ENCODE measurements at regions not wholly inside any gene's neighbourhood (a gene's known extent, or its start where the extent isn't known, plus 50 kb on each side); places are given as distances from the start of the nearest gene placed in this dataset.

DNA sequence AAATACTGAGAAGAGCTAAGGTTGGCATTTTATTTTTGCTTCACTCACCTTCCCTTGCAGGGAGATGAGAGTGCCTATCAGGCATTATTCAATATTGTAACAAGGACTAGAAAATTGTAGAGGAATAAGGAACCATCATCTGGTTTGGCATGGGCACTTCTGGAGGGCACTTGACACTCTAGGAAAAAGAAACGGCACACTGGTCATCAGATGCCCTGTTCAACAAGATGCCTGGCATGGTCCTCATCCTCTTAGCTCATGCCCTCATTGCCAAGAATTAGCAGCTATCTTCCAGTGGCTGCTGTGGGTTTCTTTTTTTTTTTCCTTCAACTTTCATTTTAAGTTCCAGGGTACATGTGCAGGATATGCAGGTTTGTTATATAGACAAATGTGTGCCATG, 95.1 kb upstream of the ESRRG start:
- TF ChIP-seq, protein P1, sequence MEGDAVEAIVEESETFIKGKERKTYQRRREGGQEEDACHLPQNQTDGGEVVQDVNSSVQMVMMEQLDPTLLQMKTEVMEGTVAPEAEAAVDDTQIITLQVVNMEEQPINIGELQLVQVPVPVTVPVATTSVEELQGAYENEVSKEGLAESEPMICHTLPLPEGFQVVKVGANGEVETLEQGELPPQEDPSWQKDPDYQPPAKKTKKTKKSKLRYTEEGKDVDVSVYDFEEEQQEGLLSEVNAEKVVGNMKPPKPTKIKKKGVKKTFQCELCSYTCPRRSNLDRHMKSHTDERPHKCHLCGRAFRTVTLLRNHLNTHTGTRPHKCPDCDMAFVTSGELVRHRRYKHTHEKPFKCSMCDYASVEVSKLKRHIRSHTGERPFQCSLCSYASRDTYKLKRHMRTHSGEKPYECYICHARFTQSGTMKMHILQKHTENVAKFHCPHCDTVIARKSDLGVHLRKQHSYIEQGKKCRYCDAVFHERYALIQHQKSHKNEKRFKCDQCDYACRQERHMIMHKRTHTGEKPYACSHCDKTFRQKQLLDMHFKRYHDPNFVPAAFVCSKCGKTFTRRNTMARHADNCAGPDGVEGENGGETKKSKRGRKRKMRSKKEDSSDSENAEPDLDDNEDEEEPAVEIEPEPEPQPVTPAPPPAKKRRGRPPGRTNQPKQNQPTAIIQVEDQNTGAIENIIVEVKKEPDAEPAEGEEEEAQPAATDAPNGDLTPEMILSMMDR (IDR thresholded peaks at IDR 0.05 in 4 of 5, conservative IDR thresholded peaks at IDR 0.05 in 1 of 5), result no peak
- TF ChIP-seq POLR2A (IDR thresholded peaks at IDR 0.05), result no peak
